Hepatocyte (in vitro differentiated cells): ENCODE measurements at regions not wholly inside any gene's neighbourhood (a gene's known extent, or its start where the extent isn't known, plus 50 kb on each side); places are given as distances from the start of the nearest gene placed in this dataset.

Source experiments
- EZH2 ChIP-seq: fragments of 200-600 bp; sonication (generic); IDR thresholded peaks from 2 replicates; pipeline ENCODE4 v1.6.1; 2016; ENCODE audit warnings: antibody characterized with exemption, mild to moderate bottlenecking, borderline replicate concordance
- TF ChIP-seq, protein P1 (sequence below): fragments of 200-600 bp; sonication (generic); IDR thresholded peaks from 2 replicates; pipeline ENCODE4 v1.5.1; 2016; ENCODE audit warnings: antibody characterized with exemption, mild to moderate bottlenecking; ENCODE audit not compliant: poor library complexity

DNA sequence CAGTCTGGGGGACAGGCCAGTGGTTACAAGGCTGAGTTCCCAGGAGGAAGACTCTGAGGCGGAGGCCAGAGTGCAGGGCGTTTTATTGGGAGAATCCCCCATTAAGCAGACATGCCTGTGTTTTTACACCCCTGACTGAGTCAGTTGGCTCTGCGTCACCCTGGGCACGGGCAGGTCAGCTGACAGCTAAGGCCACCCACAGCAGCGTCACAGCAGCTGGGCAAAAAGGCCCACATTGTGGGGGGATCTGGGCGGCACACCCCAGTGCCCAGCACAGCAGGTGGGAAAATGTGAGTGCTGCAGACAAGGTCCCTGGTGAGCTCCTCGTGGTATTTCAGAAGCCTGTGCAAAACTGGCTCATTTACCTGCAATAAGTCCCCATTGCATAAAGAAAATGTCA lies 184.7 kb downstream of the AACS start:
- TF ChIP-seq EZH2 = no peak
- TF ChIP-seq, protein P1, sequence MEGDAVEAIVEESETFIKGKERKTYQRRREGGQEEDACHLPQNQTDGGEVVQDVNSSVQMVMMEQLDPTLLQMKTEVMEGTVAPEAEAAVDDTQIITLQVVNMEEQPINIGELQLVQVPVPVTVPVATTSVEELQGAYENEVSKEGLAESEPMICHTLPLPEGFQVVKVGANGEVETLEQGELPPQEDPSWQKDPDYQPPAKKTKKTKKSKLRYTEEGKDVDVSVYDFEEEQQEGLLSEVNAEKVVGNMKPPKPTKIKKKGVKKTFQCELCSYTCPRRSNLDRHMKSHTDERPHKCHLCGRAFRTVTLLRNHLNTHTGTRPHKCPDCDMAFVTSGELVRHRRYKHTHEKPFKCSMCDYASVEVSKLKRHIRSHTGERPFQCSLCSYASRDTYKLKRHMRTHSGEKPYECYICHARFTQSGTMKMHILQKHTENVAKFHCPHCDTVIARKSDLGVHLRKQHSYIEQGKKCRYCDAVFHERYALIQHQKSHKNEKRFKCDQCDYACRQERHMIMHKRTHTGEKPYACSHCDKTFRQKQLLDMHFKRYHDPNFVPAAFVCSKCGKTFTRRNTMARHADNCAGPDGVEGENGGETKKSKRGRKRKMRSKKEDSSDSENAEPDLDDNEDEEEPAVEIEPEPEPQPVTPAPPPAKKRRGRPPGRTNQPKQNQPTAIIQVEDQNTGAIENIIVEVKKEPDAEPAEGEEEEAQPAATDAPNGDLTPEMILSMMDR = no peak
